DND-41 (cell line): ENCODE measurements at regions not wholly inside any gene's neighbourhood (a gene's known extent, or its start where the extent isn't known, plus 50 kb on each side); places are given as distances from the start of the nearest gene placed in this dataset.

ENCODE experiments used
- EZH2 ChIP-seq: IDR thresholded peaks from 3 replicates; pipeline ENCODE4 v1.6.1; 2012; ENCODE audit warnings: borderline replicate concordance, low read depth, mild to moderate bottlenecking, moderate library complexity, low read length, inconsistent platforms; ENCODE audit not compliant: severe bottlenecking
- TF ChIP-seq, protein P1 (sequence below): IDR thresholded peaks from 2 replicates; pipeline ENCODE4 v1.5.1; 2012; ENCODE audit warnings: borderline replicate concordance, low read length, moderate library complexity, mild to moderate bottlenecking; ENCODE audit not compliant: poor library complexity, severe bottlenecking; ENCODE audit errors: extremely low read depth

DNA sequence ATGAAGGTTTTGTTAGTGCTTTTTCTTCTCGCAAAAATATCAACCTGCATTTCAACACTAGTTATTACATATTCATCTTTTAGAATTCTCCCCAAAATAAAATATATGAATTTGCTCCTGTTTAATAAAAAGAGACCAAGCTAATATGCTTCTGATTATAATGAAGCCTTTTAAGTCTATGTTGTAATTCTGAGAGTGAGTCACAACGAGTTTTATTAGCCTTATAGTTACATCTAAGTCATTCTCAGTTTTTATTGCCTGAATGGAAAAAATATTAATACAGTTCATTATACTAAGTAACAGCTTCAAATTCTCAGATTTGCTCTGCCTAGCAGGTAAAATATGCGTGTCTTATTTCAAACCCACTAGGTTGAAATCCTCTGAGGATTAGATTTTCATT lies 152.4 kb upstream of the CELF2 start:
- TF ChIP-seq, protein P1, sequence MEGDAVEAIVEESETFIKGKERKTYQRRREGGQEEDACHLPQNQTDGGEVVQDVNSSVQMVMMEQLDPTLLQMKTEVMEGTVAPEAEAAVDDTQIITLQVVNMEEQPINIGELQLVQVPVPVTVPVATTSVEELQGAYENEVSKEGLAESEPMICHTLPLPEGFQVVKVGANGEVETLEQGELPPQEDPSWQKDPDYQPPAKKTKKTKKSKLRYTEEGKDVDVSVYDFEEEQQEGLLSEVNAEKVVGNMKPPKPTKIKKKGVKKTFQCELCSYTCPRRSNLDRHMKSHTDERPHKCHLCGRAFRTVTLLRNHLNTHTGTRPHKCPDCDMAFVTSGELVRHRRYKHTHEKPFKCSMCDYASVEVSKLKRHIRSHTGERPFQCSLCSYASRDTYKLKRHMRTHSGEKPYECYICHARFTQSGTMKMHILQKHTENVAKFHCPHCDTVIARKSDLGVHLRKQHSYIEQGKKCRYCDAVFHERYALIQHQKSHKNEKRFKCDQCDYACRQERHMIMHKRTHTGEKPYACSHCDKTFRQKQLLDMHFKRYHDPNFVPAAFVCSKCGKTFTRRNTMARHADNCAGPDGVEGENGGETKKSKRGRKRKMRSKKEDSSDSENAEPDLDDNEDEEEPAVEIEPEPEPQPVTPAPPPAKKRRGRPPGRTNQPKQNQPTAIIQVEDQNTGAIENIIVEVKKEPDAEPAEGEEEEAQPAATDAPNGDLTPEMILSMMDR, result no peak
- no peak for TF ChIP-seq EZH2
